ENCODE measurements at regions not wholly inside any gene's neighbourhood (a gene's known extent, or its start where the extent isn't known, plus 50 kb on each side); places are given as distances from the start of the nearest gene placed in this dataset.

DNA sequence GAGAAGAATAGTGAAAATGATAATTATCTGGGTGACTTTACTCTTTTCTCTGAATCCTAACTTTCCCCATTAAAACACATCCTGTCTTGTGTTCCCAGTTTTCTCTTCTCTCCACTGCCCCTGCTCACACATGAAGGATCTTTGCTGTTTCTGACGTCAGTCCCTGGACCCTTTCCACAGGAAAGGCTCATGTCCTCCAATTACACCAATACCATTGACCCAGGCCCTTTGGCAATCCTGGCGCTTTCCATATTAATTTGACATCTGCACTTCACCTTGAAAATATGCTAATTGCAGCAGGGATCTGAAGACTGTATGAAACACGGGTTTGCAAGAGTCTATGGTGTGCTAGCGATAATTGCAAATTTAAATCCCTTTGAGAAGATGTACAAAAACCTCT, 170.2 kb upstream of the GOT2 start:
- ChIA-PET POLR2A (no interaction called here), CTCF (interaction anchor here (0.6 kb wide), 1 partner anchor 37 kb away, joined by 3 read pairs; no protein-coding TSS in a partner anchor)
- DNase-seq (ENCODE audit: low read depth), result no peak
- H3K27me3 ChIP-seq (ENCODE audit: control insufficient read depth, insufficient read depth, low read length), result no peaks in the 10 kb centered on the region
- no peak overlapping the region for H3K4me3 ChIP-seq (ENCODE audit: low read depth, low read length)
- no peak for TF ChIP-seq CTCF (IDR thresholded peaks at IDR 0.05; ENCODE audit: insufficient read depth, low read depth, low read length)
- no peaks in the 10 kb centered on the region for H3K36me3 ChIP-seq (ENCODE audit: control insufficient read depth, insufficient read depth, low read length)

GRCh38 chr16:58889516-58889915, 155.4 kb upstream of the GOT2 start:
- H3K4me3 ChIP-seq (ENCODE audit: low read depth, low read length), result no peak overlapping the region
- POLR2A ChIA-PET, result no interaction called here
- no peak for TF ChIP-seq CTCF (IDR thresholded peaks at IDR 0.05; ENCODE audit: insufficient read depth, low read depth, low read length)
- H3K27me3 ChIP-seq (ENCODE audit: control insufficient read depth, insufficient read depth, low read length), result no peaks in the 10 kb centered on the region
- H3K36me3 ChIP-seq (ENCODE audit: control insufficient read depth, insufficient read depth, low read length), result no peaks in the 10 kb centered on the region
- CTCF ChIA-PET, result no interaction called here
- DNase-seq (ENCODE audit: low read depth), result no peak

DNA sequence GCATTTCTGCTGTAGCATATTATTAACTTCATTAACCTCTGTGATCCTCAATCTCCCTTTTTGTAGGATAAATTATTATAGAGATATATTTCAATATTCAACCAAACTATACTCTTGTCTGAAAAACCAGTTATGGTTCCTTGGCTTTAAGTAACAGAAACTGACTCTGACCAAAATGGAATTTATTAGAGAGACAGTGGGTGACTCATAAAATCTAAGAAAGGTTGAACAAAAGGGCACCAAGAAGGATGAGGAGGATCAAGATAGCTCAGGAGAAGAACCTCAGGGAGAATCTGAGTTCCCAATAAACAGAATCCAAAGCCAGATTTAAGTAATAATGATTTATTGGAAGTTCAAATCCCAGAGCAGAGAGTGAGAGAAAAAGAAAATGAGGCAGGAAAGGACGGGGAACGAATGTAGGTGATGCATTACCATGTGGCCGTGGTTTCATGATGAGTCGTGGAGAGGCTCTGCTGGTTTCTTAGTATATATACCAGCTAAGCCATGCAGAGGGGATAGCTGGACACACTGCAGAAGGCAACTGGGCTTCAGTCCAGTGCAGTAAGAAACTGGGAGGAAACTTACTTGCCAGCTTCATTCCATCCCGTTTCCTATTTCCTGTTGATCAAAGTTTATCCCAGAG, 151.5 kb upstream of the GOT2 start:
- no peak overlapping the region for H3K4me3 ChIP-seq (ENCODE audit: low read depth, low read length)
- no peaks in the 10 kb centered on the region for H3K27me3 ChIP-seq (ENCODE audit: control insufficient read depth, insufficient read depth, low read length)
- DNase-seq (ENCODE audit: low read depth), result no peak
- ChIA-PET POLR2A (no interaction called here), CTCF (interaction anchor here (1.1 to 1.2 kb wide), 2 partner anchors 12 to 17 kb away, joined by 3 to 6 read pairs; no protein-coding TSS in a partner anchor)
- no peak for TF ChIP-seq CTCF (IDR thresholded peaks at IDR 0.05; ENCODE audit: insufficient read depth, low read depth, low read length)
- no peaks in the 10 kb centered on the region for H3K36me3 ChIP-seq (ENCODE audit: control insufficient read depth, insufficient read depth, low read length)

DNA sequence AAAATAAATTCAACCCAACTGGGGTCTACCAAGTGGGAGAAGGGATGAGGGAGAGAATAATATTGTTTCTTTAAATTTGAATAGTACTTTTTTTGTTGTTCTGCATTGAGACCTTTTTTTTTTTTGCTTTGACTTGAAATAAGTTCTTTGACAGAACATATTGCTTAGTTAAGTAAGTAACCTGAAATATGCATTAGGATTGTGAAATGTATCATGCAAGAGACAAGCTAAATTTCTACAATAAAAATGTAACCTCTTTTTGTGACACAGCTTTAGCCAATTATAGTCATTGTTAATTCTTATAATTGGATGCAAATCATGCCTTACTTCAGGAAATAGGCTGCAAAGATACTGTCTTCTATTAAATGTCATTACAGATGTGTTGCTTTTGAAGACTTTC, 150.0 kb upstream of the GOT2 start:
- DNase-seq (ENCODE audit: low read depth), result no peak
- Histone ChIP-seq H3K4me3 (ENCODE audit: low read depth, low read length) (no peak overlapping the region), H3K27me3 (ENCODE audit: control insufficient read depth, insufficient read depth, low read length) (no peaks in the 10 kb centered on the region), H3K36me3 (ENCODE audit: control insufficient read depth, insufficient read depth, low read length) (no peaks in the 10 kb centered on the region)
- TF ChIP-seq CTCF (IDR thresholded peaks at IDR 0.05; ENCODE audit: insufficient read depth, low read depth, low read length), result no peak
- CTCF ChIA-PET, result no interaction called here
- POLR2A ChIA-PET, result no interaction called here

- H3K36me3 ChIP-seq (ENCODE audit: control insufficient read depth, insufficient read depth, low read length), result no peaks in the 10 kb centered on the region
- no peak for TF ChIP-seq CTCF (IDR thresholded peaks at IDR 0.05; ENCODE audit: insufficient read depth, low read depth, low read length)
- H3K27me3 ChIP-seq (ENCODE audit: control insufficient read depth, insufficient read depth, low read length), result no peaks in the 10 kb centered on the region
- ChIA-PET POLR2A (no interaction called here), CTCF (no interaction called here)
- DNase-seq (ENCODE audit: low read depth), result no peak
- H3K4me3 ChIP-seq (ENCODE audit: low read depth, low read length), result no peak overlapping the region
Observed at GRCh38 chr16:58883131-58883530, 149.0 kb upstream of the GOT2 start.

All from BJ (cell line).